BE2C (cell line): ENCODE measurements at regions not wholly inside any gene's neighbourhood (a gene's known extent, or its start where the extent isn't known, plus 50 kb on each side); places are given as distances from the start of the nearest gene placed in this dataset.

Source experiments
- DNase-seq: peaks from one replicate; pipeline ENCODE4 v3.0.0-alpha.2; 2020
- H3K27me3 ChIP-seq: fragments of 250-450 bp; sonication (Bioruptor Pico); 2 replicates; pipeline ENCODE4 v1.5.1; 2020; ENCODE audit warnings: mild to moderate bottlenecking
- H3K36me3 ChIP-seq: fragments of 250-450 bp; sonication (Bioruptor Pico); 2 replicates; pipeline ENCODE4 v1.5.1; 2020; ENCODE audit warnings: mild to moderate bottlenecking
- H3K4me1 ChIP-seq: fragments of 250-450 bp; sonication (Bioruptor Pico); 2 replicates; pipeline ENCODE4 v1.5.1; 2020
- H3K4me3 ChIP-seq: 2 replicates; pipeline ENCODE4 v1.5.1; 2011; ENCODE audit warnings: low read depth, low read length
- H3K9me3 ChIP-seq: fragments of 250-450 bp; sonication (Bioruptor Pico); 2 replicates; pipeline ENCODE4 v1.5.1; 2020
- TF ChIP-seq, protein P1 (sequence below): IDR thresholded peaks from 2 replicates; pipeline ENCODE4 v1.5.1; 2012; ENCODE audit warnings: mild to moderate bottlenecking, low read depth, low read length

DNA sequence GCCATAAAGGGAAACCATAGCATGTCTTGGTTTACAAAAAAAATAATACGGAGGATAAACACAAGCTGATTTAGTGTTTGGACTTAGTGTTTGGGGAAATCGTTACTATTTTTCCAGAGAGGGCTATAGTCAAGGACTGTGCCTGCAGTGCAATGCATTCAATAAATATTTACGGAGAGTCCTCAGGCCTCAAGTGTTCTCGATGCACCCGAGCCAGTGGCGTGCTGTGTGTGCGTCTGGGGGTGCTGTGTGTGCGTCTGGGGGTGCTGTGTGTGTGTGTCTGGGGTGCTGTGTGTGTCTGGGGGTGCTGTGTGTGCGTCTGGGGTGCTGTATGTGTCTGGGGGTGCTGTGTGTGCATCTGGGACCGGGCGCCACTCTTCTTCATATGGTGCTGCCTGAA, 71.7 kb upstream of the GTF3A start:
- no peaks in the 10 kb centered on the region for H3K4me1 ChIP-seq
- H3K27me3 ChIP-seq: peaks cover 5% of the 10 kb centered on the region; the same call in 1 of the 2 replicates
- H3K4me3 ChIP-seq: no peak overlapping the region
- no peaks in the 10 kb centered on the region for H3K36me3 ChIP-seq
- TF ChIP-seq, protein P1, sequence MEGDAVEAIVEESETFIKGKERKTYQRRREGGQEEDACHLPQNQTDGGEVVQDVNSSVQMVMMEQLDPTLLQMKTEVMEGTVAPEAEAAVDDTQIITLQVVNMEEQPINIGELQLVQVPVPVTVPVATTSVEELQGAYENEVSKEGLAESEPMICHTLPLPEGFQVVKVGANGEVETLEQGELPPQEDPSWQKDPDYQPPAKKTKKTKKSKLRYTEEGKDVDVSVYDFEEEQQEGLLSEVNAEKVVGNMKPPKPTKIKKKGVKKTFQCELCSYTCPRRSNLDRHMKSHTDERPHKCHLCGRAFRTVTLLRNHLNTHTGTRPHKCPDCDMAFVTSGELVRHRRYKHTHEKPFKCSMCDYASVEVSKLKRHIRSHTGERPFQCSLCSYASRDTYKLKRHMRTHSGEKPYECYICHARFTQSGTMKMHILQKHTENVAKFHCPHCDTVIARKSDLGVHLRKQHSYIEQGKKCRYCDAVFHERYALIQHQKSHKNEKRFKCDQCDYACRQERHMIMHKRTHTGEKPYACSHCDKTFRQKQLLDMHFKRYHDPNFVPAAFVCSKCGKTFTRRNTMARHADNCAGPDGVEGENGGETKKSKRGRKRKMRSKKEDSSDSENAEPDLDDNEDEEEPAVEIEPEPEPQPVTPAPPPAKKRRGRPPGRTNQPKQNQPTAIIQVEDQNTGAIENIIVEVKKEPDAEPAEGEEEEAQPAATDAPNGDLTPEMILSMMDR: no peak
- no peak for DNase-seq
- no peaks in the 10 kb centered on the region; the same call in 1 of the 2 replicates for H3K9me3 ChIP-seq

DNA sequence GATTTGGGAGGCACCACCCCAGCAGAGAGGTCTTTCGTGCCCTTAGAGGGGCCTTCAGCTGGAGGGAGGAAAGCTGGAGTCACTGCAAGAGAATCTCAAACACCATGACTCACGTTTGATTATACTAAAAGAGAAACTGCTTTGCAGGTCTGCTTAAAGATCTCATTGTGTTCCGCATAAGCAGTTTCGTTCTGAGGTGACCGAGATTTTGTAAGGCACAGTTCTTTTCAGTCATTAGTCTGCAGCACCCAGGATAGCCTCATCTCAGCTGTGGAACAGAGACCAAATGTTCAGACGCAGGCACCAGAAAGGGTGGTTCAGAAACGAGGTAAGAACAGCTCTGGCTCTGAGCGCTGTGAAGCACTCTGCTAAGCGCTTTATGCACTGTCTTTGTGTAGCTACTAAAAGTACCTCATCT, 71.2 kb upstream of the GTF3A start:
- TF ChIP-seq, protein P1: no peak
- Histone ChIP-seq H3K4me1 (no peaks in the 10 kb centered on the region), H3K4me3 (no peak overlapping the region), H3K36me3 (no peaks in the 10 kb centered on the region), H3K9me3 (no peaks in the 10 kb centered on the region; the same call in 1 of the 2 replicates), H3K27me3 (peaks cover 4% of the 10 kb centered on the region; the same call in 1 of the 2 replicates)
- no peak for DNase-seq

DNA sequence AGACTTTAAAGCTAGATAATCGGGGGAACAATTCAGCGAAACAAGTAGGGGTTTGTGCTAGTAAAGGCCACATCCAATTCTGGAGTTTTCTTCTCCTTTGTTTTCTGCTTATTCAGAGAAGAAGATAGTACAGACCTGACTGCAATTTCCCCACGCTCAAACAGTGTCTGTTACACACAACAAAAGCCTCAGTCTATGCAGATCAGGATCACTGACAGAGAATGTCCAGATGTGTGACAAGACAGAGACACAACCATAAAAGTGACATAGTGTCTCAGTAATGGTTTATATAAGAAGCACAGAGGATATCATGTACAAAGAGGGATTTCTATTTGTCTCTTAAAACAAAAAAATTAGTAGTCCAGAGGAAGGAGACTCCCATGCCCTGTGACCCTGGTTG, 70.7 kb upstream of the GTF3A start:
- TF ChIP-seq, protein P1: no peak
- no peak for DNase-seq
- H3K9me3 ChIP-seq: no peaks in the 10 kb centered on the region
- H3K36me3 ChIP-seq: no peaks in the 10 kb centered on the region
- no peaks in the 10 kb centered on the region for H3K4me1 ChIP-seq
- H3K4me3 ChIP-seq: no peak overlapping the region
- H3K27me3 ChIP-seq: no peaks in the 10 kb centered on the region

DNA sequence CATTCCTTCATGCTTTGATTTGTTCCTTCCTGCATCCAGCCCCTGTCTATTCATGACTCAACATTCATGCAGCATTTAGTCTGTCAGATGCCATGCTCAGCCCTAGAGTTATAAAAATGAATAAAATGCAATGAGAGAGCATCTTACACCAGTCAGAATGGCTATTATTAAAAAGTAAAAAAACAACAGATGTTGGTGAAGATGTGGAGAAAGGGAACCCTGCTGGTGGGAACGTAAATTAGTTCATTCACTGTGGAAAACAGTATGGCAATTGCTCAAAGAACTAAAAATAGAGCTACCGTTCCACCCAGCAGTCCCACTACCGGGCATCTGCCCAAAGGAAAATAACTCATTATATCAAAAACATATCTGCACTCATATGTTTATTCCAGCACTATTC, 70.0 kb upstream of the GTF3A start:
- Histone ChIP-seq H3K4me1 (no peaks in the 10 kb centered on the region), H3K27me3 (no peaks in the 10 kb centered on the region), H3K4me3 (no peak overlapping the region), H3K36me3 (no peaks in the 10 kb centered on the region), H3K9me3 (no peaks in the 10 kb centered on the region)
- TF ChIP-seq, protein P1: no peak
- DNase-seq: no peak

DNA sequence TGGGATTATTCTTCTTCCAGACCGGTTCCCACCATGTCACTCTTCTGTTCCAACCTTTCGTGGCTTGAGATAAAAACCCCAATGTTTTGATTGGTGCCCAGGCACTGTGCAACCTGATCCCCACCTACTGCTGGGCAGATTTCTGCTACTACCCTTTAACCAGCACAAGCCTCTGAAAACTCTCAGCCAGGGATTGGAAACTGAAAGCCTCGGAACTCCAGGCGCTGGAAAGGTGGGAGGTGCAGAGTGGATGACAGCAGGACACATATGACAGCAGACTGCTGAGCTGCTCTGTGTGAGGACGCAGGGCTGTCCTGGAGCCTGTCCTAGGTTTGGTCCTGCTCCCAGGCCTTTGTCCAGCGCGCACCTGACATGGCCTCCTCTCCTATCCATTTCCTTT, 68.5 kb upstream of the GTF3A start:
- Histone ChIP-seq H3K36me3 (no peaks in the 10 kb centered on the region), H3K27me3 (no peaks in the 10 kb centered on the region), H3K9me3 (no peaks in the 10 kb centered on the region), H3K4me1 (no peaks in the 10 kb centered on the region), H3K4me3 (no peak overlapping the region)
- DNase-seq: no peak
- TF ChIP-seq, protein P1: no peak

DNA sequence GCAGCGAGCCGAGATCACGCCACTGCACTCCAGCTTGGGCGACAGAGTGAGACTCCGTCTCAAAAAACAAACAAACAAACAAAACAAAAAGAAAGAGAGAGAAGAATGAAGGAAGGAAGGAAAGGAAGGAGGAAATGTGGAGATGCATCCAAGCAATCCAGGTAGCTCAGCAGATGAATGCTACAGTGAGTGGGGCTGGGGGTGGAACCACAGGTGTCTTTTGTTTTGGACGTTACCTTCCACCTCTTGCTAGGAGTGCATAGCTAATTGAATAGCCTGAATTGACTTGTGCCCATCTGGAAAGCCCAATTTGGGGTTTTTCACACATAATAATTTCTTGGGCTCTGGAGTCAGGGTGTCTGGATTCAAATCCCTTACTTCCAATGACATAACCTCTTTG, 66.0 kb upstream of the GTF3A start:
- DNase-seq: no peak
- TF ChIP-seq, protein P1: no peak
- no peak overlapping the region for H3K4me3 ChIP-seq
- no peaks in the 10 kb centered on the region for H3K9me3 ChIP-seq
- no peaks in the 10 kb centered on the region for H3K36me3 ChIP-seq
- no peaks in the 10 kb centered on the region for H3K27me3 ChIP-seq
- no peaks in the 10 kb centered on the region for H3K4me1 ChIP-seq
